HG02981 (cell line): ENCODE measurements at regions not wholly inside any gene's neighbourhood (a gene's known extent, or its start where the extent isn't known, plus 50 kb on each side); places are given as distances from the start of the nearest gene placed in this dataset.

Experiments used
- ATAC-seq: cut with Tn5 transposase; IDR thresholded peaks from one replicate; pipeline ENCODE4 v1.9.1; 2021; ENCODE audit warnings: mild to moderate bottlenecking, moderate library complexity; ENCODE audit not compliant: unreplicated experiment

- no peak for ATAC-seq
Measured at GRCh38 chr15:62985768-62986167, 56.8 kb upstream of the TPM1 start.

DNA sequence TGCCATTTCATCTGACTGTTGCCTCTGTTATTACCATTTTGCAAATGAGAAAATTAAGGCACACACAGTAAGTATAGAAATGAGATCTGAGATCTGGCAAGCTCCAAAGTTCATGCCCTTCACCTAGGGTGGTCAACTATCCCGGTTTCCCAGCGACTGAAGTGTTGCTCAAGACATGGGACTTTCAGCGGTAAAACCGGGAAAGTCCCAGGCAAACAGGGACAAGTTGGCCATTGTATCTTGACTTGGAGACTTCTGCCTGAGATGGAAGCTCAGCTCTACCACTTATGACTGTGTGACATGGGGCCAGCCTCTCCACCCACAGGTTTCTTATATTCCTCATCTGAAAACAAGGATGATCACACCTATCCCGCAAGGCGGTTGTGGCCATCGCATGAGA, 55.6 kb upstream of the TPM1 start:
- no peak for ATAC-seq

- no peak for ATAC-seq
Measured at GRCh38 chr15:62988701-62989100, 53.8 kb upstream of the TPM1 start.

GRCh38 chr15:62989366-62990055, 53.0 kb upstream of the TPM1 start:
- ATAC-seq = no peak

- no peak for ATAC-seq
Measured at GRCh38 chr15:62991698-62992097, 50.8 kb upstream of the TPM1 start.

- ATAC-seq = no peak
Measured at GRCh38 chr15:62992302-62992701, 50.2 kb upstream of the TPM1 start.
